Activated T-cell treated with anti-CD3 and anti-CD28 coated beads, Interleukin-2, amount 50 U/mL, for 48 hours (primary cell): ENCODE measurements at regions not wholly inside any gene's neighbourhood (a gene's known extent, or its start where the extent isn't known, plus 50 kb on each side); places are given as distances from the start of the nearest gene placed in this dataset.
"Not testable (repeated sequence)": the region's sequence is repeated elsewhere in the genome, so short reads cannot be mapped to it uniquely, and the experiment has no call there.

Source experiments
- DNase-seq, 2 experiments: peaks; one replicate each; pipeline ENCODE4 v3.0.0-alpha.2; 2020

- no peak for DNase-seq
Observed at GRCh38 chr4:106869551-106869950, 166.6 kb downstream of the DKK2 start.

- no peak for DNase-seq
Observed at GRCh38 chr4:106868381-106869035, 167.6 kb downstream of the DKK2 start.

GRCh38 chr4:106864231-106864630, 171.9 kb downstream of the DKK2 start:
- no peak for DNase-seq

- no peak for DNase-seq
Observed at GRCh38 chr4:106854569-106855351, 181.4 kb downstream of the DKK2 start.

GRCh38 chr4:106852426-106852825, 183.7 kb downstream of the DKK2 start:
- DNase-seq = no peak

- no peak for DNase-seq
Observed at GRCh38 chr4:106851726-106852125, 184.4 kb downstream of the DKK2 start.

GRCh38 chr4:106850691-106851090, 185.4 kb downstream of the DKK2 start:
- DNase-seq = no peak

GRCh38 chr4:106835919-106836318, 200.2 kb downstream of the DKK2 start:
- DNase-seq = no peak

- DNase-seq = no peak
Observed at GRCh38 chr4:106830879-106831278, 205.2 kb downstream of the DKK2 start.

GRCh38 chr4:106818764-106819163, 217.3 kb downstream of the DKK2 start:
- no peak for DNase-seq

- DNase-seq = no peak
Observed at GRCh38 chr4:106816496-106816895, 219.6 kb downstream of the DKK2 start.

GRCh38 chr4:106810122-106810521, 226.0 kb downstream of the DKK2 start:
- DNase-seq = no peak

- DNase-seq = no peak
Observed at GRCh38 chr4:106809076-106809475, 227.0 kb downstream of the DKK2 start.

- no peak for DNase-seq
Observed at GRCh38 chr4:106806158-106806797, 229.8 kb downstream of the DKK2 start.

GRCh38 chr4:106803083-106803482, 233.0 kb downstream of the DKK2 start:
- no peak for DNase-seq

- no peak for DNase-seq
Observed at GRCh38 chr4:106801386-106801785, 234.7 kb downstream of the DKK2 start.

- DNase-seq = no peak
Observed at GRCh38 chr4:106796876-106797275, 239.2 kb downstream of the DKK2 start.

- no peak for DNase-seq
Observed at GRCh38 chr4:106795326-106795725, 240.8 kb downstream of the DKK2 start.

- DNase-seq = no peak
Observed at GRCh38 chr4:106793933-106794332, 242.2 kb downstream of the DKK2 start.

- no peak for DNase-seq
Observed at GRCh38 chr4:106775636-106776035, 260.5 kb downstream of the DKK2 start.

- DNase-seq = not testable (repeated sequence)
Observed at GRCh38 chr4:106774055-106774454, 262.1 kb downstream of the DKK2 start.

GRCh38 chr4:106773076-106773905, 262.8 kb downstream of the DKK2 start:
- no peak for DNase-seq

- no peak for DNase-seq
Observed at GRCh38 chr4:106767991-106768390, 268.1 kb downstream of the DKK2 start.
